ENCODE measurements at regions not wholly inside any gene's neighbourhood (a gene's known extent, or its start where the extent isn't known, plus 50 kb on each side); places are given as distances from the start of the nearest gene placed in this dataset.

GRCh38 chr1:233459968-233460367 is 132.4 kb downstream of the MAP3K21 start:
- FAIRE-seq: no peak
- H3K9me1 ChIP-seq (ENCODE audit: control insufficient read depth, insufficient read depth, low read length): no peaks in the 10 kb centered on the region
- WGBS (ENCODE audit: insufficient coverage, low coverage, missing lambda C conversion rate): under 1% methylated on average over 5 of the region's 5 CpGs
- no peak; the same call in 2 of the 3 replicates for ATAC-seq
- H4K20me1 ChIP-seq (replicated peaks; ENCODE audit: control insufficient read depth, insufficient read depth, low read length): no peaks in the 10 kb centered on the region
- no peak for TF ChIP-seq ZNF76 (CRISPR knock-in tag; IDR thresholded peaks at IDR 0.05; ENCODE audit: borderline replicate concordance)
- TF ChIP-seq AFF4 (CRISPR knock-in tag; IDR thresholded peaks at IDR 0.05): no peak
- TF ChIP-seq HOXB6 (CRISPR knock-in tag; IDR thresholded peaks at IDR 0.05; ENCODE audit: borderline replicate concordance): no peak
- TF ChIP-seq, protein P1, sequence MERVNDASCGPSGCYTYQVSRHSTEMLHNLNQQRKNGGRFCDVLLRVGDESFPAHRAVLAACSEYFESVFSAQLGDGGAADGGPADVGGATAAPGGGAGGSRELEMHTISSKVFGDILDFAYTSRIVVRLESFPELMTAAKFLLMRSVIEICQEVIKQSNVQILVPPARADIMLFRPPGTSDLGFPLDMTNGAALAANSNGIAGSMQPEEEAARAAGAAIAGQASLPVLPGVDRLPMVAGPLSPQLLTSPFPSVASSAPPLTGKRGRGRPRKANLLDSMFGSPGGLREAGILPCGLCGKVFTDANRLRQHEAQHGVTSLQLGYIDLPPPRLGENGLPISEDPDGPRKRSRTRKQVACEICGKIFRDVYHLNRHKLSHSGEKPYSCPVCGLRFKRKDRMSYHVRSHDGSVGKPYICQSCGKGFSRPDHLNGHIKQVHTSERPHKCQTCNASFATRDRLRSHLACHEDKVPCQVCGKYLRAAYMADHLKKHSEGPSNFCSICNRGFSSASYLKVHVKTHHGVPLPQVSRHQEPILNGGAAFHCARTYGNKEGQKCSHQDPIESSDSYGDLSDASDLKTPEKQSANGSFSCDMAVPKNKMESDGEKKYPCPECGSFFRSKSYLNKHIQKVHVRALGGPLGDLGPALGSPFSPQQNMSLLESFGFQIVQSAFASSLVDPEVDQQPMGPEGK (CRISPR knock-in tag; IDR thresholded peaks at IDR 0.05; ENCODE audit: borderline replicate concordance): no peak
- TF ChIP-seq ZNF695 (CRISPR knock-in tag; IDR thresholded peaks at IDR 0.05): no peak
- TF ChIP-seq USF1 (CRISPR knock-in tag; IDR thresholded peaks at IDR 0.05): no peak
- TF ChIP-seq PTBP1 (IDR thresholded peaks at IDR 0.05; ENCODE audit: low read depth, low read length): no peak
- no peak for TF ChIP-seq IRF1 (CRISPR knock-in tag; IDR thresholded peaks at IDR 0.05; ENCODE audit: borderline replicate concordance)
- no peak for TF ChIP-seq BRF1 (IDR thresholded peaks at IDR 0.05; ENCODE audit: borderline replicate concordance, extremely low read depth, insufficient read length)
- no peak for TF ChIP-seq KLF1 (tag; IDR thresholded peaks at IDR 0.05)
- TF ChIP-seq EWSR1 (IDR thresholded peaks at IDR 0.05; ENCODE audit: borderline replicate concordance, low read depth, partially characterized antibody): no peak
- TF ChIP-seq WHSC1 (IDR thresholded peaks at IDR 0.05; ENCODE audit: low read length): no peak
- no peak for TF ChIP-seq CBX1 (IDR thresholded peaks at IDR 0.05; ENCODE audit: low read depth)
- TF ChIP-seq ZKSCAN3 (CRISPR knock-in tag; IDR thresholded peaks at IDR 0.05): no peak
- TF ChIP-seq POLR2A (conservative IDR thresholded peaks at IDR 0.05): no peak
- TF ChIP-seq ESRRB (CRISPR knock-in tag; IDR thresholded peaks at IDR 0.05; ENCODE audit: borderline replicate concordance): no peak
- no peak for TF ChIP-seq FOXP1 (CRISPR knock-in tag; IDR thresholded peaks at IDR 0.05)
- CTCF ChIA-PET (ENCODE audit: low intra/inter-chr PET ratio): no interaction called here
- no peaks in the 10 kb centered on the region for H3K9me3 ChIP-seq (replicated peaks; ENCODE audit: control insufficient read depth, insufficient read depth, low read depth, low read length)
- H3K4me2 ChIP-seq (ENCODE audit: insufficient read depth, low read length): no peak overlapping the region
- H3K4me3 ChIP-seq: no peak overlapping the region
- intact Hi-C loops (cut with micrococcal nuclease) (no loop called here), in situ Hi-C loops (cut with MboI) (no loop called here)
- peaks cover 0 to 10% of the 10 kb centered on the region in 2 experiments; a peak in 2 of 5 replicates for H3K27me3 ChIP-seq (ENCODE audit: control insufficient read depth in 2 of 2, insufficient read depth in 2 of 2, low read length in 2 of 2)
- no peak for DNase-seq (ENCODE audit: extremely low read depth in 1 of 4, low spot score in 3 of 4)
- H3K36me3 ChIP-seq (ENCODE audit: control insufficient read depth, insufficient read depth, low read length): no peaks in the 10 kb centered on the region
- H3K9ac ChIP-seq (ENCODE audit: insufficient read depth in 1 of 2, low read depth in 2 of 2, low read length in 2 of 2): no peak overlapping the region
- no TSS peak for BruUV-seq (replicated peaks)
- H3K79me2 ChIP-seq (ENCODE audit: control insufficient read depth, insufficient read depth, low read length): no peaks in the 10 kb centered on the region
- POLR2A ChIA-PET: no interaction called here
- no peak overlapping the region for H3K27ac ChIP-seq (ENCODE audit: extremely low read depth, low read depth, low read length)
- no peak overlapping the region for H2AFZ ChIP-seq (ENCODE audit: low read depth, low read length)
- H3K4me1 ChIP-seq (replicated peaks in 1 of 2; ENCODE audit: control insufficient read depth in 2 of 2, insufficient read depth in 2 of 2, low read length in 2 of 2): no peaks in the 10 kb centered on the region
